Body of pancreas (tissue), 4 donors: ENCODE measurements at regions not wholly inside any gene's neighbourhood (a gene's known extent, or its start where the extent isn't known, plus 50 kb on each side); places are given as distances from the start of the nearest gene placed in this dataset.

Experiments
- ATAC-seq: fragments of 150-250 bp; one replicate; pipeline ENCODE4 v1.9.1; 2016
- DNase-seq, 4 donors: peaks; one replicate each; pipeline ENCODE4 v3.0.0-alpha.2; 2019
- H3K27ac ChIP-seq, 4 donors: fragments of 200-600 bp; sonication (generic); 1 replicate in 3 of 4; 2 replicates in 1 of 4; pipeline versions ENCODE4 v1.5.1 to v1.6.1; 2016 to 2019; ENCODE audit warnings: mild to moderate bottlenecking in 1 of 4, mixed read lengths in 1 of 4, moderate library complexity in 1 of 4
- H3K27me3 ChIP-seq, 2 donors: fragments of 200-600 bp; sonication (generic); one replicate each; pipeline ENCODE4 v1.6.0; 2016; ENCODE audit warnings: mild to moderate bottlenecking in 1 of 2
- H3K36me3 ChIP-seq, 2 donors: fragments of 200-600 bp; sonication (generic); replicated peaks in 1 of 2; 2 replicates each; pipeline ENCODE4 v1.5.1; 2016; ENCODE audit warnings: low read depth in 2 of 2; ENCODE audit not compliant: insufficient read depth in 1 of 2
- H3K4me1 ChIP-seq: fragments of 200-600 bp; sonication (generic); one replicate; pipeline ENCODE4 v1.6.0; 2016
- H3K4me3 ChIP-seq, 2 donors: fragments of 200-600 bp; sonication (generic); 1 replicate in 1 of 2; 2 replicates in 1 of 2; pipeline ENCODE4 v1.5.1; 2016 to 2019
- H3K9me3 ChIP-seq, 3 donors: fragments of 200-600 bp; sonication (generic); 1 replicate in 2 of 3; 2 replicates in 1 of 3; pipeline ENCODE4 v1.5.1; 2016
- CTCF ChIP-seq, 7 experiments: fragments of 450-650 bp in 4 of 7; fragments of 200-600 bp in 3 of 7; sonication (generic) in 3 of 7; IDR thresholded peaks; one replicate each; pipeline ENCODE4 v1.5.1; 2016 to 2019; ENCODE audit warnings: antibody characterized with exemption in 7 of 7
- POLR2A ChIP-seq, 3 donors: fragments of 450-650 bp; IDR thresholded peaks; one replicate each; pipeline ENCODE4 v1.6.1; 2016; ENCODE audit warnings: antibody characterized with exemption in 3 of 3, mild to moderate bottlenecking in 2 of 3
- WGBS, 2 donors: methylation state at CpG; one replicate each; pipeline ENCODE4 v1.1.5; 2017; 5-methylcytosine and 5-hydroxymethylcytosine counted together
- intact Hi-C: fragments of 100-400 bp; cut with DNase I; formaldehyde crosslinking; loops from one replicate; pipeline ENCODE4 v1.15.1; 2023

GRCh38 chr6:143589162-143589561, 77.6 kb upstream of the FUCA2 start:
- no peak overlapping the region for H3K27ac ChIP-seq
- no peak for ATAC-seq
- no peaks in the 10 kb centered on the region for H3K4me1 ChIP-seq
- intact Hi-C loops: no loop called here
- no peak for TF ChIP-seq POLR2A (IDR thresholded peaks at IDR 0.05)
- no peaks in the 10 kb centered on the region for H3K36me3 ChIP-seq
- 85 to 90% methylated on average over 4 of the region's 4 CpGs for WGBS, 2 donors
- H3K27me3 ChIP-seq: no peaks in the 10 kb centered on the region
- H3K9me3 ChIP-seq: no peaks in the 10 kb centered on the region
- no peak overlapping the region for H3K4me3 ChIP-seq
- DNase-seq: no peak

- 78 to 88% methylated on average over 6 of the region's 6 CpGs for WGBS, 2 donors
Observed at GRCh38 chr6:143586557-143586956, 75.0 kb upstream of the FUCA2 start.

GRCh38 chr6:143585716-143586115, 74.2 kb upstream of the FUCA2 start:
- intact Hi-C loops: no loop called here
- no peak for DNase-seq
- H3K27me3 ChIP-seq: no peaks in the 10 kb centered on the region
- no peak overlapping the region for H3K4me3 ChIP-seq
- no peak overlapping the region for H3K27ac ChIP-seq
- H3K36me3 ChIP-seq: no peaks in the 10 kb centered on the region
- H3K9me3 ChIP-seq: no peaks in the 10 kb centered on the region
- no peaks in the 10 kb centered on the region for H3K4me1 ChIP-seq
- TF ChIP-seq CTCF (IDR thresholded peaks at IDR 0.05): no peak
- TF ChIP-seq POLR2A (IDR thresholded peaks at IDR 0.05): no peak
- ATAC-seq: no peak
- 91 to 92% methylated on average over 4 of the region's 4 CpGs for WGBS, 2 donors

More at GRCh38 chr6:143586557-143586956, 75.0 kb upstream of the FUCA2 start:
- Histone ChIP-seq H3K27me3 (no peaks in the 10 kb centered on the region), H3K9me3 (no peaks in the 10 kb centered on the region), H3K36me3 (no peaks in the 10 kb centered on the region), H3K4me1 (no peaks in the 10 kb centered on the region), H3K4me3 (no peak overlapping the region), H3K27ac (no peak overlapping the region)
- intact Hi-C loops: no loop called here
- TF ChIP-seq POLR2A (IDR thresholded peaks at IDR 0.05) (no peak), CTCF (IDR thresholded peaks at IDR 0.05) (no peak)
- ATAC-seq (no peak), DNase-seq (no peak)

- ATAC-seq: no peak
- WGBS, 2 donors: 95 to 100% methylated on average over 1 of the region's 1 CpG
- H3K9me3 ChIP-seq: no peaks in the 10 kb centered on the region
Observed at GRCh38 chr6:143585241-143585640, 73.7 kb upstream of the FUCA2 start.

GRCh38 chr6:143583542-143584327, 72.2 kb upstream of the FUCA2 start:
- no peaks in the 10 kb centered on the region for H3K4me1 ChIP-seq
- no peak for DNase-seq
- H3K36me3 ChIP-seq: no peaks in the 10 kb centered on the region
- intact Hi-C loops: no loop called here
- no peak for TF ChIP-seq POLR2A (IDR thresholded peaks at IDR 0.05)
- TF ChIP-seq CTCF (IDR thresholded peaks at IDR 0.05): no peak
- WGBS, 2 donors: 91 to 96% methylated on average over 5 of the region's 5 CpGs
- no peaks in the 10 kb centered on the region for H3K27me3 ChIP-seq
- no peak overlapping the region for H3K4me3 ChIP-seq
- ATAC-seq: no peak
- no peak overlapping the region for H3K27ac ChIP-seq
- H3K9me3 ChIP-seq: no peaks in the 10 kb centered on the region

More at GRCh38 chr6:143585241-143585640, 73.7 kb upstream of the FUCA2 start:
- TF ChIP-seq POLR2A (IDR thresholded peaks at IDR 0.05) (no peak), CTCF (IDR thresholded peaks at IDR 0.05) (no peak)
- no peak overlapping the region for H3K27ac ChIP-seq
- H3K36me3 ChIP-seq: no peaks in the 10 kb centered on the region
- intact Hi-C loops: no loop called here
- no peaks in the 10 kb centered on the region for H3K27me3 ChIP-seq
- no peaks in the 10 kb centered on the region for H3K4me1 ChIP-seq
- no peak overlapping the region for H3K4me3 ChIP-seq
- no peak for DNase-seq
